Adrenal gland (tissue), 5 donors: ENCODE measurements at regions not wholly inside any gene's neighbourhood (a gene's known extent, or its start where the extent isn't known, plus 50 kb on each side); places are given as distances from the start of the nearest gene placed in this dataset.

Experiments
- CTCF ChIP-seq, 6 experiments: fragments of 450-650 bp in 4 of 6; fragments of 200-600 bp in 2 of 6; sonication (generic) in 1 of 6; IDR thresholded peaks; 1 replicate in 5 of 6; 2 replicates in 1 of 6; pipeline versions ENCODE4 v1.5.1 to v1.8.0; 2016 to 2021; ENCODE audit warnings: antibody characterized with exemption in 6 of 6, mild to moderate bottlenecking in 2 of 6, moderate library complexity in 1 of 6
- POLR2A ChIP-seq, 2 donors: fragments of 450-650 bp; IDR thresholded peaks; one replicate each; pipeline ENCODE4 v1.6.1; 2017; ENCODE audit warnings: antibody characterized with exemption in 2 of 2, mild to moderate bottlenecking in 2 of 2, moderate library complexity in 1 of 2
- donor health status: DM: no; HTN: no; CAD: no.

- peak; percentile 22 to 80 (median 75) for TF ChIP-seq CTCF (IDR thresholded peaks at IDR 0.05)
- peak in 1 of 2 donors; percentile 58 for TF ChIP-seq POLR2A (IDR thresholded peaks at IDR 0.05)
These were observed 81.5 kb downstream of the CPN2 start for GRCh38 chr3:194269610-194270145.
